ENCODE measurements at regions not wholly inside any gene's neighbourhood (a gene's known extent, or its start where the extent isn't known, plus 50 kb on each side); places are given as distances from the start of the nearest gene placed in this dataset.

- no peak for DNase-seq (ENCODE audit: low spot score)
These were observed 79.0 kb downstream of the LBH start for GRCh38 chr2:30310371-30310770.

GRCh38 chr2:30310955-30311354, 79.6 kb downstream of the LBH start:
- DNase-seq (ENCODE audit: low spot score), result no peak

GRCh38 chr2:30311711-30312110, 80.4 kb downstream of the LBH start:
- DNase-seq (ENCODE audit: low spot score), result no peak

- DNase-seq (ENCODE audit: low spot score), result no peak
These were observed 81.6 kb downstream of the LBH start for GRCh38 chr2:30312916-30313315.

GRCh38 chr2:30314981-30315380, 83.6 kb downstream of the LBH start:
- no peak for DNase-seq (ENCODE audit: low spot score)

- peak; percentile 68 for DNase-seq (ENCODE audit: low spot score)
These were observed 84.2 kb downstream of the LBH start for GRCh38 chr2:30315391-30316063.

DNA sequence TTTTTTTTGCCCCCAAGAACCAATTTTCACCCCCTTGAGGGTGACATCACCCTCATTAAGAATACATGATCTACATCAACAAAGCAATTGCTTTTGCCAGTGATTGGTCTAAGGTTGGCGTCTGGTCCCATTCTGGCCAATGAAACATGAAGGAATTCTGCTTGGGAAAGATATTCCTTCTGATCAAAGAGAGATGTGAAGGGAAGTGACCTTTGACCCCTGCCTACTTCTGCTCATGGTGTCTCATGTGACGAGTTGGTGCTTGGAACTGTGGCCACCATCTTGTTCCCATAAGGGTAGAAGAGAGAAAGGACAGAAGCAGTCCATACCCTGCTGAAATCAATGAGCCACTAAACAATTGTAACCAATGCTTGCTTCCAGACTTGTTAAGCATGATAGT, 85.1 kb downstream of the LBH start:
- DNase-seq (ENCODE audit: low spot score), result no peak

DNA sequence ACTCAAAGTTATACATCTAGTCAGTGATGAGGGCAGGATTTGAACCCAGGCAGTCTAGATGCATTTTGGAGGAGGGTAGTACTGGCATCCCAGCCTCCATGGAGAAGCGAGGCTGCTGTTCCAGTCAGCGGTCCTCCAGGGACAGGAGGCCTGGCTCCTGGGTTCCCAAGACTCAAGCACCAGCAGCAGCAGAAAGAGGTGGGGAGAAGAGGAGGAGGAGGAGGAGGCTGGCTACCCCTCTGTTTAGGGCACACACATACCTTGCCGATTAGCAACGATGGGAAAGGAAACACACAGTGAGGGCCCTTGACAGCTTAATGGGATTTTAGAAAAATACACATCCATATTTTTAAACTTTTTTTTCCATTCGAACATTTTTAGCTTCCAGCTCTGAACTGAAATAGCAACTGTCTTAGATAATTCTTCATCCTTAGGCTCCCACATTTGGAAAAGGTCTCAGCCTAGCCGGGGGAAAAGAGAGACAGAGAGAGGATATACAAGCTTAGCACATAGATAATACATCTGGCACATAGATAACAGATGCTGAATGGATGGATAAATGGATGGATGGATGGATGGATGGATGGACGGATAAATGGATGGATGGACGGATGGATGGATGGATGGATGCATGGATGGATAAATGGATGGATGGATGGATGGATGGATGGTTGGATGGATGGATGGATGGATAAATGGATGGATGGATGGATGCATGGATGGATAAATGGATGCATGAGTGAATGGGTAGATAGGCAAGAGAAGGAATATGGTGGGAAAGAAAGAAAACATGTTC, 87.9 kb downstream of the LBH start:
- DNase-seq (ENCODE audit: low spot score), result no peak

DNA sequence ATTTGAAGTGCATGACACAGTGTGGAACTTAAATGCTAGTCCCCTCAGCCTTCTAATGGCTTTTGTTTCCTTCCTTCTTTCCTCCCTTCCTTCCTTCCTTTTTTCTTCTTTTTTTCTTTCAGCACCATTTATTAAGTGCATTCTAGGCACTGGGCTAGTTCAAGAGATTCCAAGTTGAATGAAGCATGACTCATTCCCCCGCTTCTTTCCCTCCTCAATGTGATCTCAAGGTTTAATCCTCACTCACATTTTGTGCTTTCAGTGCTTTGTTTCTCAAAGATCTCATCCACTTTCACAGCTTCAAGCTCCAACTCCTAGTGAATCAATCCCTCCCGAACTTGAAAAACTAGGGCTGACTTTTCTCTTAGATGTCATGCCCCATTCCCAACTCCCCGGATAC, 90.1 kb downstream of the LBH start:
- DNase-seq (ENCODE audit: low spot score), result no peak

GRCh38 chr2:30323499-30323898, 92.2 kb downstream of the LBH start:
- no peak for DNase-seq (ENCODE audit: low spot score)

GRCh38 chr2:30324245-30324908, 93.0 kb downstream of the LBH start:
- DNase-seq (ENCODE audit: low spot score), result no peak

DNA sequence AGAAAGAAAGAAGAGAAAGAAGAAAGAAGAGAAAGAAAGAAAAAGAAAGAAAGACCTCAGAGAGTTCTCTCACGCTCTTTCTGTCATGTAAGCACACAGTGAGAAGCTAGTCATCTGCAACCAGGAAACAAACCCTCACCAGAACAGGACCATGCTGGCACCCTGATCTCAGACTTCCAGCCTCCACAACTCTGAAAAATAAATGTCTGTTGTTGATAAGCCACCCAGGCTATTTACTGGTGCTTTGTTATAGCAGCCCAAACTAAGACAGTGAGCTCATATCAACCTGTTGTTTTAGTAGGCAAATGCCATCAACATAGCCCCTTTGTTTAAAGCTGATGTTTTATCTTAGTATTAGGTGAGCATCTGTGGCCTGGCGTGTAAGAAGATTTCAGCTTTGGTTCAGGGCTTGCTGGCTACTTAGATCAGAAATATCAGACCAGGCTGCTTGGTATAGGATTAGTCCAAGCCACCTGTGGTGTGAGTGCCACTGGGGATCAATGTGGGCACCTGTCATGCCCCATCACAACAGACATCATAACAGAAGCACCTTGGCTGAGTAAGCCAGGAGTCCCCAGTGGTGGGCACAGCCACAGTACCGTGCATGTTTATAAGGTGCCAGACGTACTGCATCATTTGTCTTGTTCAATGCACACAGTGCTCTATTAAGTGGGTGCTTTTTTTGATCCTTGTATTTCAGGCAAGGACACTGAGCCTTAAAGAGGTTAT, 94.4 kb downstream of the LBH start:
- DNase-seq (ENCODE audit: low spot score), result no peak

- DNase-seq (ENCODE audit: low spot score), result no peak
These were observed 95.2 kb downstream of the LBH start for GRCh38 chr2:30326497-30326896.

DNA sequence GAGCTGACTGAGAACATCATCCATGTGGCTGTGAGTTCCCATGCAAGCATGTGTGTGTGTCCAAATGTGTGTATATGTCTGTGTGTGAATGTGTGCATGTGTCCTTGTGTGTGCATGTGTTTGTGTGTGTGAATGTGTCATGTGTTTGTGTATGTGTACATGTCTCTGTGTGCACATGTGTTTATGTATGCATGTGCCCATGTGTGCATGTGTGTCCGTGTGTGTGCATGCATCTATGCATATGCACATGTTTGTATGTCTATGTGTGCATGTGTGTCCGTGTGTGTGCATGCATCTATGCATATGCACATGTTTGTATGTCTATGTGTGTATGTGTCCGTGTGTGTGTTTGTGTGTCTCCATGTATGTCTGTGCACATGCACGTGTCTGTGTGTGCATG, 99.7 kb downstream of the LBH start:
- no peak for DNase-seq (ENCODE audit: low spot score)

GRCh38 chr2:30331869-30332268, 100.5 kb downstream of the LBH start:
- DNase-seq (ENCODE audit: low spot score), result no peak

GRCh38 chr2:30332791-30333453, 101.6 kb downstream of the LBH start:
- peak; percentile 8 for DNase-seq (ENCODE audit: low spot score)

GRCh38 chr2:30334762-30335363, 103.5 kb downstream of the LBH start:
- peak; percentile 22 for DNase-seq (ENCODE audit: low spot score)

DNA sequence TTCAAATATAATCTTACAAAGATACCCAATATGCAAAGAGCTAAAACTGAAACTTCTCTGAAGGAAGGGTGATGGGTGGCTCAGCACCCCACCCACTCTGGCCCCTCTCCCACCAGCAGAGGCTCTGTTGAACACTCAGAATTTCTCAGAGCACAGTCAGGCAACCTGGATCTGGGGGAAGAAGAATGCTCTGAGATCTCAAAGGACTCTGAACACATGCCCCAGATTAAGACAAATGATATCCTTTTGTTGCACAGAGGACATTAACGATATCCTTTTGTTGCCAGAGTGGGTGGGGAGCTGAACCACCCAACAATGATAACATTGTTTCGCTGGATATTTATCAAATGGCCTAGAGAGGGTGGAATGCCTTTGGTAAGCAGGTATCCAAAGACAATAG, 104.8 kb downstream of the LBH start:
- DNase-seq (ENCODE audit: low spot score), result no peak

DNA sequence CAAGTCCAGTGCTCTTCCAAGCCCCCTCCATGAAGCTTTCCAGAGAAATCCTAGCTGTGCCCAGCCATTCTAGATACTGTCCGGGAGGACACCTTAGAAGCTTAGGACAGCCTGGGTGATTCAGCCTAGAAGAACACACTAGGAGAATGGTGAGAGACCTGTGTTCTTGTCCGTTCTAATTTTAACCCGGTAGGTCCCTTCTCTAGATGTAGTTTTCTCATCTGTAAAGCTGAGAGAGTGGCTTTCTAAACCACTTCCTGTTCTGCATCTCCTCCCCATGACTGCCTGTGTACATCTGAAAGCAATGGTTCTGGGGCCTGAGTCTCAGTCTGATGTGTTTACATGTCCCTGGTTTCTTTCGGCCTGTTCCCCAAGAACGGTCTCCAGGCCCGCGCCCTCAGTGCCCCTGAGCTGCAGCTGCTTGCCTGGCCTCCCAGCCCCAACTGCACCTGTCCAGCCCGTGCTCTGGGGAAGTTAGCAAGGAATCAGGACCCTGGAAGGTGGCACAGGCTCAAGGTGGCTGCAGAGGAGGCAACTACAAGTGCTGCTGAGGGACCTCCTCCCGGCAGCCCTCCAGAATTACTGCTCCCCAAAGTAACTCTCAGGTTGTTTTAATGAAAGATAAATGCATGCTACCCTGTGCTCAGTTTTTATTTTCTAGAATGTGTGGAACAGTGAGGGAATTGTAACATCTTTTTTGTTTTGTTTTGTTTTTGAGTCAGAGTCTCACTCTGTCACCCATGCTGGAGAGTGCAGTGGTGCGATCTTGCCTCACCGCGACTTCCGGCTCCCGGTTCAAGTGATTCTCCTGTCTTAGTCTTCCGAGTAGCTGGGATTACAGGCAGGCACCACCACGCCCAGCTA, 105.9 kb downstream of the LBH start:
- peak; percentile 78 for DNase-seq (ENCODE audit: low spot score)

DNA sequence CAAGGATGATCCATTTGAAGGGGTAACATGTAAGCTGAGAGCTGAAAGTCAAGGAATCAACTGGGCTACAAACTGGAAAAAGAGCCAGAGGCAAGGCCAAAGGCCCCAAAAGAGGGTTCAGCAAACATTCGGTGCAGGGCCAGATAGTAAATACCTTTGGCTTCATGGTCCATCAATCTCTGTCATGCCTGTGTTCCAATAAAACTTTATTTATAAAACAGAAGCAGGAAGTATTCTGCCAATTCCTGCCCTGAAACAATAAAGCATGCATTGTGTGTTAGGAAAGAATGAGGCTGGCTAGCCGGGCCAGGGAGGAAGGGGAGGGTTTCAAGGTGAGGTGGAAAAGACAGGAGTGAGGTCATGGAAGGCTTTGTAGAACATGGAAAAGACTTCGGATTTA, 107.1 kb downstream of the LBH start:
- no peak for DNase-seq (ENCODE audit: low spot score)

- no peak for DNase-seq (ENCODE audit: low spot score)
These were observed 107.7 kb downstream of the LBH start for GRCh38 chr2:30339071-30339470.
